ENCODE measurements at regions not wholly inside any gene's neighbourhood (a gene's known extent, or its start where the extent isn't known, plus 50 kb on each side); places are given as distances from the start of the nearest gene placed in this dataset.

DNA sequence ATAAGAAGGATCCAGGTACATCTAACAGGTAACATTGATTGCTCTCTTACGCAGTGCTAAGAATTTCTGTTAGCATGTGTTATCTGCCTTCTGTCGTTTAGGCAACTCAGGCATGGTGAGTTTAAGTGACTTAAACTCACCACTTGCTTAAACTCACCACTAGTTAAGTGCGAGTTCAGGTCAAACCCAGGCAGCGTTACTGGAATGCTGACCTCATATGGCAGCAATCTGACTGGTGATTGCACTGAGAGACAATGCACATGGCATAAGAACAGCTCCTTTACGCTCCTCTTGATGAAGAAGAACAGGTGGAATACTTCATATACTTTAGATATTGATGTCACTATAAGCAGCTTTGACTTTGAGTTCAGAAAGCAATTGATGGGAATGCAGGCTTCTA, 954.1 kb downstream of the SOCS6 start:
- TF ChIP-seq CTCF (IDR thresholded peaks at IDR 0.05) = no peak
- no peak for TF ChIP-seq POLR2A (IDR thresholded peaks at IDR 0.05)

All from right lobe of liver (tissue), 4 donors.